NCI-H2081 treated with DMSO at 0.1 percent for 48 hours (cell line): ENCODE measurements at regions not wholly inside any gene's neighbourhood (a gene's known extent, or its start where the extent isn't known, plus 50 kb on each side); places are given as distances from the start of the nearest gene placed in this dataset.

Experiments used
- DNase-seq: peaks from one replicate; lab custom pipeline; 2025; lab: John Stamatoyannopoulos, UW

GRCh38 chr7:46576950-46577349 is 655.9 kb upstream of the IGFBP3 start:
- DNase-seq, result no peak

GRCh38 chr7:46572691-46573090 is 651.6 kb upstream of the IGFBP3 start:
- DNase-seq, result no peak

GRCh38 chr7:46571996-46572395 is 650.9 kb upstream of the IGFBP3 start:
- DNase-seq, result no peak

DNA sequence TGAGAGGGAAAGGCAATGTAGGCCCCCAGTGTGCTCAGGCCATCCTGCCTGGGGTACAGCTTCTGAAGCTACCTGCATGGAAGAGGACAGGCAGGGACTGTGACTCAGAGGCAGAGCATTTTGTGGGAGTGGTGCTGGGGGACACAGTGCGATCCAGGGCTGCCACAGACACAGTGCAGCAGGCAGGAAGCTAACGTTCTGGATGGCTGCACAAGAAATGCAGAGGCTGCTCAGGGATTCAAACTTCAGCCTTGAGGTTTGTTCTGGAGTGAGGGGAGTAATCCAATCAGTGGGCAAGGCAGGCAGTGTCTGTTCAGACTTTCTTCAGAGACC is 648.0 kb upstream of the IGFBP3 start:
- no peak for DNase-seq

DNA sequence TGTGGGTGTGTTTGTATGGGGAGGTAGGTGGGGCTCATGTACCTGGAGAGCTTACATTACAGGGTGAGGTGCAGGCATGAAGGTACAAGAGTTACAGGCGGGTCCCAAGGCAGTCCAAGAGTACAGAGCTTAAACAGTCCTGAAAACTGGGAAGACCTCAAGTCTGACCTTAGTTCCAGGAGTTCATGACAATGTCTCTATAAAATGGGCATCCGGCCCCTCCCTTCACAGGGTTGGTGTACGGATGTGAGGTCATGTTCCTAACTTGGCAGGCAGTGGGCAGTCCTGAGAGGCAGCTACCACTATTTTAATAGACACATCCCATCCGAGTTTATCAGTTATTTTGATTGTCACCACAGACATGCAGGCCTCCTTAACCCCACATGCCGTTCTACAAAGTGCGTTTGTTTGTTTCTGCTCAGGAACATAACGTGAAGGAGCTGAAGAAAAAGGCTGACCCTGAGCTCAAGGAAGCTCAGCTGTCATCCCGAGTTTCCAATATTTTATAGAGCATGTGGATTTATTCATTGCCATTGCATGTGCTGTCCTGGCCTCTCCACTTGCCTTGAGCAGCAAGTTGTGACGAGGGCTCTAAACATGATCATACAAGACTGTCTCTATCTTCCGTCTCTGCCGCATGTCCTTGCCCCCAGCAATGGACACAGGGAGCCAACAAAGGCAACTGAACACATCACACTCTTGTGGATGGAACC is 647.5 kb upstream of the IGFBP3 start:
- DNase-seq, result no peak

DNA sequence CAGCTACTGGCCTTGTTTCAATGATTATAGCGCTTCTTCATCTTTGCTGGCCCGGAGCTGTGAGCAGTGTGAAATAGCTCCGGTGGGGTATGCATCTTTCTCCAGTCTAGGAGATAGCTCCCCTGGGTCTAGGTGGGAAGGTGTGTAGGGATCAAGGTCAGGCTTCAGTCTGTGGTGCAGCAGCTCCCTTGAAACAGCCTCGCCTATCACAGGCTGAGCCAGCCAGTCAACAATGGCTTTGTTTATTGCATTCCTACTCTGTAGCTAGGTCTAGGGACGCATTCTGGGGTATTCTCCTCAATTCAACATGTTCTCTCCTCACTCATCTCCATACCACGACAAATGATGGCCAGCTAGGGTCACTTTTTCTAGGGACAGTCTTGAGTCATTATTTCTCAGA is 646.8 kb upstream of the IGFBP3 start:
- DNase-seq, result no peak

- DNase-seq, result no peak
Observed at GRCh38 chr7:46566097-46566774, 645.2 kb upstream of the IGFBP3 start.

- no peak for DNase-seq
Observed at GRCh38 chr7:46565253-46566096, 644.4 kb upstream of the IGFBP3 start.

- no peak for DNase-seq
Observed at GRCh38 chr7:46559194-46559832, 638.2 kb upstream of the IGFBP3 start.

- DNase-seq, result no peak
Observed at GRCh38 chr7:46558482-46559193, 637.6 kb upstream of the IGFBP3 start.

GRCh38 chr7:46557781-46558180 is 636.7 kb upstream of the IGFBP3 start:
- DNase-seq, result no peak

DNA sequence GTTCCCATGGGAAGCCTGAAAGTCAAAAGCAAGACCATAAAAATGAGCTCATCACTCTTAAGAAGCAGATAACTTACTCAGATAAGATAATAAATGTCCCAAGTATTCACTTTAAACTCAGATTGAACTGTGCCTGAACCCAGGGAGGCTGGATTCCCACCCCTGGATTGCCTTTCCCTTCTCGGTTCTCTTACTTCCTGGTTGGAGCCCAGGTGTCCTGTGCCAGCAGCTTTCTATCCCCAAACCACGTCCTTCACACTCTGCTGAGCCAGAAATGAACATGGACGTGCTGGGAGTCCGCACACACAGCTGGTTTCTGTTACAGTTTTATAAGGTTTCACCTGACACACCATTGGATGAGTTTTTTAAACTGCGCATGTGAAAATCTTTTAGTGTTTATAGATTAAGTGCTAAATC is 636.2 kb upstream of the IGFBP3 start:
- DNase-seq, result no peak

DNA sequence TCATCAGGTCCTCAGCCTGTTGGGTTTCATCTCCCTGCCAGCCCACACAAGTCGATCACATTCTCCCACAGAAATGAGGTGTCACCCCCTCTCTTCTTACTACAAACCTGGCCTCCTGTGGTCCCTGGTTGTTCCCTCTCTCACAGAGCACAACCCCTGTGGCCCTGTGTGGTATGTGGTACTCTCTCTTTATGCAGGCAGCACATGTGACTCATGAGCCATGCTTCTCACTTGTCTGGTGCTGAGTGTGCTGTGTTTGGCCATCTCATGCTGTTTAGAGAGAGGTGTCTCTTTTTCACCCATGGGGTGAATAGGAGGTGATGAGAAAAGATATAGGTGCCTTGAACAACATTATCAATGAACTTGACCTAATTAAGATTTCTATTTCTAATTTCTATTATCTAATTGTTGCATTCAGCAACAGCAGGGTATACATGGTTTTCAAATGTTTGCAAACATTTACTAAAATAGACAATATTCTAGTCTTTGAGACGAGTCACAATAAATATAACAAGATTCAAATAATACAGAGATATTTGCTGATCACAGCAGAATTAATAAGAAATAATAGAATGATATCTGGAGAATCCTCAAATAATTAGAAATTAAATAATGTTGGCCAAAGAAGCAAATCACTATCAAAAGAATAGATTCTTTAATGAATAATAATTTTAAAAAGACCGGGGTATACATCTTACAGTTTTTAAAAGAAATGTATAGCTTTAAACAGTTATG is 633.8 kb upstream of the IGFBP3 start:
- no peak for DNase-seq

- DNase-seq, result no peak
Observed at GRCh38 chr7:46551603-46552002, 630.5 kb upstream of the IGFBP3 start.

- no peak for DNase-seq
Observed at GRCh38 chr7:46550864-46551263, 629.8 kb upstream of the IGFBP3 start.

- DNase-seq, result no peak
Observed at GRCh38 chr7:46549892-46550639, 629.0 kb upstream of the IGFBP3 start.

GRCh38 chr7:46549347-46549746 is 628.3 kb upstream of the IGFBP3 start:
- DNase-seq, result no peak

DNA sequence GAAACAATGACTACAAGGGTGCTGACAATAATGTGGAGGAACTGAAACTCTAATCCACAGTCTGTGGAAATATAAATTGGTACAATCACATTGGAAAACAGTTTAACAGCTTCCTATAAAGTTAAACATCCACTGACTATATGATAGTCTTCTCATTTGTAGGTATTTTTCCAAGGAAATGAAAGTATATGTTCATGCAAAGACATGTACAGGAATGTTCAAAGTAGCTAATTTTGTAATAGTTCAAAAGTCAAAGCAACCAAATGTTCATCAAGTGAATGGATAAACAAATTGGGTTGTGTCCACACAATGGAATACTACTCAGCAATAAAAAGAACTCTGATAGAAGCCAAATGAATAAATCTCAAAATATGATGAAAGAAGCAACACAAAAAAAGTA is 626.0 kb upstream of the IGFBP3 start:
- no peak for DNase-seq

- no peak for DNase-seq
Observed at GRCh38 chr7:46545790-46546189, 624.7 kb upstream of the IGFBP3 start.

GRCh38 chr7:46544396-46545008 is 623.4 kb upstream of the IGFBP3 start:
- DNase-seq, result no peak
